ENCODE measurements at regions not wholly inside any gene's neighbourhood (a gene's known extent, or its start where the extent isn't known, plus 50 kb on each side); places are given as distances from the start of the nearest gene placed in this dataset. TPM values are rescaled to one million over a fixed set of nuclear protein-coding genes. Genes with fewer than 3 reads are reported as not detected.

GRCh38 chr2:75798569-75798968, 87.9 kb upstream of the GCFC2 start:
- DNase-seq, result no peak

GRCh38 chr2:75792996-75793395, 82.3 kb upstream of the GCFC2 start:
- DNase-seq, result no peak

- no peak for DNase-seq
Observed at GRCh38 chr2:75792146-75792545, 81.4 kb upstream of the GCFC2 start.

- DNase-seq, result no peak
Observed at GRCh38 chr2:75790814-75791467, 80.2 kb upstream of the GCFC2 start.

- DNase-seq, result no peak
Observed at GRCh38 chr2:75790121-75790813, 79.6 kb upstream of the GCFC2 start.

- no peak for DNase-seq
Observed at GRCh38 chr2:75788902-75789301, 78.2 kb upstream of the GCFC2 start.

- DNase-seq, result no peak
Observed at GRCh38 chr2:75788154-75788553, 77.4 kb upstream of the GCFC2 start.

- peak; percentile 6 for DNase-seq
Observed at GRCh38 chr2:75787532-75788132, 76.9 kb upstream of the GCFC2 start.

- no peak for DNase-seq
Observed at GRCh38 chr2:75775311-75775823, 64.7 kb upstream of the GCFC2 start.

GRCh38 chr2:75772908-75773630, 62.4 kb upstream of the GCFC2 start:
- no peak for DNase-seq

- DNase-seq, result no peak
Observed at GRCh38 chr2:75765798-75766197, 55.1 kb upstream of the GCFC2 start.

- DNase-seq, result no peak
Observed at GRCh38 chr2:75764611-75765010, 53.9 kb upstream of the GCFC2 start.

Small RNA genes lying in the stretch of these regions (small RNA-seq; reads per million reads assigned to genes)
- not detected for gene RN7SKP164 (ENCODE audit: low replicate concordance)

Measured in skin of body (tissue), 2 donors.